ENCODE measurements at regions not wholly inside any gene's neighbourhood (a gene's known extent, or its start where the extent isn't known, plus 50 kb on each side); places are given as distances from the start of the nearest gene placed in this dataset.
"Not testable (repeated sequence)": the region's sequence is repeated elsewhere in the genome, so short reads cannot be mapped to it uniquely, and the experiment has no call there.

DNA sequence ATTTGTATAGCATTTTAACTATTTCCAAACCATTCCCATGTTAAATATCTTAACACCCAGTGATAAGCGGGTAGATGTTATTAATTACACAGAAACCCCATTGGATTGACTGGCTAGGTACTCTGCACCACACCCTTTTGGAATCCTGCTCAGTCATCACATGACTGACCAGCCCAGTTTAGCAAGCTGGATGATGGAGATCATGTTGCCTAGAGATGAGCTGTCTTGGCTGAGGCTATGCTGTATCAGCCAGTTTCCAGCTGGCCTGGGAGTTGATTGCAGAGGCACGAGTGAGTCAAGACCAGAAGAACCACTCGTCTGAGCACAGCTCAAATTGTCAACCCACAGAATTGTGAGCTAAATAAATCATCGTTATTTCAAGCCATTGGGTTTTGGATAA, 124.6 kb downstream of the ZNF621 start:
- no peak for DNase-seq

- DNase-seq, result no peak
Measured at GRCh38 chr3:40652072-40652471, 127.3 kb downstream of the ZNF621 start.

DNA sequence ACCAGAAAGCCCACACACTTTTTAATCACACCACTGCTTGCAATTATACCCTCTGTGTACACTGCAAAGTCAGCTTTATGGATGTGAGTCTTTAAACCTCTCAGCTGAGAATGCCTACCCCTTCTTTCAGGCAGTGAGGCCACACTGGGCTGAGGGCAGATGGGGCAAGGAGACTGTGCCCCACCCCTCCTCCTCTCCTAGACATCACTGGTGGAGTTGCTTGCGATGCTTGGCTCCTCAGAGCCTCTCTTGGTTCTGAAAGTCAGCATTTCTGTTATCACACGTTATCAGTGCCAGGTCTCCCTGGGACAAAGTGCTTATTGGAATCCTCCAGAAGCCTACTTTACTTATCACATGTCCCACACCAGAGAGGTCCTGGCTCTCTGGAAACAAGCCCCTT, 128.2 kb downstream of the ZNF621 start:
- DNase-seq, result no peak

- no peak for DNase-seq
Measured at GRCh38 chr3:40653878-40654277, 129.1 kb downstream of the ZNF621 start.

DNA sequence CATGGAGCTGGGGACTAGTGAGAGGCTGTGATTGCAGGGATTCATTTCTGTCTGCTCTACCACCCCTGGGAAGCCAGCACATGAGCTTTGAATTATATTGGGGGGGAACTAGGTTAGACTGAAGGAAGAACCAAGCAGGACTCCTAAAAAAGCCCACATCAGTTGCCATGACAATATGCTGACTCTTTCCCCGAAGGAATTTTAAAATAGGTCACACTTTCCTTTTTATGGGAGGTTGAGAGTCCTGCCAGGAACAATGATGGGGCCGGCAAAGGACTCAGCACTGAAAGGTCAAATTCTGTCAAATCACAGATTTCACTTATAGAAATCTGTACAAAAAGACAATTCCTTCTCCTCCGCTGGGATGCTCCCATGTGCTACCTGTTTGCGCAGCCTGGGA, 130.8 kb downstream of the ZNF621 start:
- DNase-seq, result no peak

GRCh38 chr3:40657623-40658022, 132.9 kb downstream of the ZNF621 start:
- DNase-seq, result no peak

GRCh38 chr3:40658305-40658704, 133.5 kb downstream of the ZNF621 start:
- DNase-seq, result no peak

- DNase-seq, result no peak
Measured at GRCh38 chr3:40660554-40660953, 135.8 kb downstream of the ZNF621 start.

- DNase-seq, result no peak
Measured at GRCh38 chr3:40661284-40661683, 136.5 kb downstream of the ZNF621 start.

DNA sequence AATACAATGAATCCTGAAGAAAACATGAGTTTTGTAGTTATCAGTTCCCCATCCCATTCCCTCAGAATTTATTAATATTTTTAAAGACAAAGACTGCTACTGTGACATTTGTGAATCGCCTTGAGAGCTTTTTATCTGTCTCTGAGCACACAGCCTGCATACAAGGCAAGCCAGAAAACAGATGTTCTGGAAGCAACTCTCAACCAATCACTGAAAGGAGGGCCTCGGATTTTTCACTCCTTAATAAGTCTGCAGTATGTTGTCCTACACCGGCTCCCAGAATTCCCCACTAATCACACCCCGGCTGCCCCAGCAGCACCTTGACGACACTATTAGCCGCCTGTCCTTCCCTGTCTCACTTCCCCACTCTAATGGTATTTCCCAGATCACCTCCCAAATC, 138.5 kb downstream of the ZNF621 start:
- no peak for DNase-seq

DNA sequence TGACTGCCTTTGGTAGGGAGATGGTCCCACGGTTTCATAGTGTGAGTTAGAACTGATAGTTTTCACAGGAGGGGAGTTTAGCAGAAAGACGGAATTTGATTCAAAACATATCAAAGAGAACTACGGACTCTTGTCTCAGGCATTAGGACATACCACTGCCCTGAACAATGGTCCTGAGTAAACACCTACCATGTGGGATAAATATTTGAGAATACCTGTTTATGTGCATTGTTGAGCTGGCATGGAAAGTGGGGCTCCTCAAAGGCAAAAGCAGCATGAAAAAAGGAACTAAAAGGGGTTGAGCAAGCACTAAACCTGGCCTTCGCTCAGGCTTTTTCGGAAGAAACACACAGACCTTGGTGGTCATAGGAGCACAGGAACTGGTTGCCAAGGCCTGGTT, 144.4 kb downstream of the ZNF621 start:
- DNase-seq, result no peak

- DNase-seq, result no peak
Measured at GRCh38 chr3:40672861-40673260, 148.1 kb downstream of the ZNF621 start.

DNA sequence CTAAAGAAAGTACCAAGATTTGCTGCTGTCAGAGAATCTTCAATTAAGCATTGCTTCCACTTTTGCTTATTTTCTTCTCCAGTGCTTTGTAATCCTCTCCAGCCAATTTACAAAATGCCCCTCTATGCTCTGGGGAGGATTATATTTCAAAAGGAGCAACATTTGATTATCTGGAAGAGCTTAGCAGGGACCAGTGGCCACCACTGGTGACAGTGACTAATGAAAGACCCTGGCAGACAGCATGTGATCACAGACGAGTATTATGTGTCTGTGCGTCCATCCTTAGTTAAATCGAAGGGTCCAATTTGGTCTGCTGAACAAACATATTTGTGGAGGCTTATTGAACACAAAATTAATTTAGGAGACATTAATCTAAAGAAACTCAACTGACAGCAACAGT, 152.6 kb downstream of the ZNF621 start:
- DNase-seq, result no peak

GRCh38 chr3:40677749-40678148, 153.0 kb downstream of the ZNF621 start:
- DNase-seq, result no peak

- DNase-seq, result no peak
Measured at GRCh38 chr3:40679290-40679689, 154.5 kb downstream of the ZNF621 start.

GRCh38 chr3:40680685-40681657, 156.2 kb downstream of the ZNF621 start:
- DNase-seq, result no peak

DNA sequence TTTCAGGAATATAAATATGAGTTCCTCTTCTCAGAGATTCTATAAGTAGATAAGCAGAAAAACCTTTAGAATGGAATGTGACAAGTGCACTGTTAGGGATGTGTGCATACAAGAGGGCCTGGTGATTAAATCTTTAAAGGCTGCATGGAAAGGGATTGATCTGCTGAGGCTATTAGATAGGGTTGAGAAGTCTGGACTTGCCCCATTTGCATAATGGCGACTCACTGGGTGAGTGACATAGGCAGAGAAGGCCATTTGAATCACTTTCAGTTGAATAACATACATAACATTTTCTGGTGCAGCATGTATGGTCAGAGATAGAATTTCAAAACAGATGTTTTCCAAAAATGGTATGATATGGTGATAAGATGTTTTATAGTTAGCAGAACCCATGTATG, 156.9 kb downstream of the ZNF621 start:
- DNase-seq, result no peak

- no peak for DNase-seq
Measured at GRCh38 chr3:40689837-40690236, 165.1 kb downstream of the ZNF621 start.

DNA sequence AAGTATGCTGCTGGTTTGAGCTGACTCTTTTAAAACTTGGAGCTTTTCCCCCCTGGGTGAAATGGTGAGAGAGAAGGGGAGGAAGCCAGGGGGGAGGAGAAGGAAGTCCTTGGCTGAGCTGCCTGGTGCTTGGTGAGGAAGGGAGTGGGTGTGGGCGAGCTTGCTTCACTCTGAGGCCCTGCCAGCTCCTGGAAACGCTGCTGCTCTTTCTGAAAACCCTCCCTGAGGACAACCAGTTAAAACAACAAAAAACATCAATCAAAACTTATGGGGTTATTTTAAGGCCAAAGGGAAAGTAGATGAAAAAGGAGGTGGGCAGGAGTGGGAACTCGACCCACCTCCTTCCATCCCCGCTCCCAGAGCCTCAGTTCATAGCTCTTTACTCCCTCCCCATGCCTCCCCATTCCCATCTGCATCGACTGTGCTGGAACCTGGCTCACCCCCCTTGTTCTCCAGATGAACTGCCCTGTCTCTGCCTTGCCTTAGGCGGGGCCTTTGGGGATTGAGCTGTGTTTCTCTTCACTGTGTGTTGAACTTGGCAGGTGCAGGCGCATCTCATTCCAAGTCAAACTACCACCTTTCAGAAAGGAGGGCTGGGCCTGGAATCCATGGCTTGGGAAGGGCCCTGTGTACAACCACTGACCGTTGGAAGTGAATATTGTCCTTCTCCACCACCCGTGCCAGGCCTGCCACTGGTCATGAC, 166.1 kb downstream of the ZNF621 start:
- no peak for DNase-seq

DNA sequence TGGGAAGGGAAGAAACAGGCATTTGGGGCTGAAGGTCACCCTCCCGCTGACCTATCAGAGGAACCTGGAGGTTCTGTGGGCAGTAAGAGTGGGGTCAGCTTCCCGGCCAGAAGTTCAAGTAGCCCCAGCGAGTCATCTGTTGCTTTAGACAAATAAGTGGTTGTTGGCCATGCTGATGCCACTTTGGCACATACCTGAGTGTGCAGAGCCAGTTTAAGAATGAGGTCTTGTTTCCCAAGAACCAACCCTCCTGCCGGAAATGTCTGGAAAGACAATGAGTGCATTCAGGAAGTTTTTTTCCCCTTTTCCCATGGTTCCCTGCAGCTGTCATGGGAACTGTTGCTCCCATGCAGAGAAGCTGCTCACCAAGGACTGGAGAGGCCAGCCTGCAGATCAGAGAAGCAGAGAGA, 166.7 kb downstream of the ZNF621 start:
- no peak for DNase-seq

- DNase-seq, result no peak
Measured at GRCh38 chr3:40695848-40696247, 171.1 kb downstream of the ZNF621 start.

GRCh38 chr3:40698611-40699010, 173.9 kb downstream of the ZNF621 start:
- not testable (repeated sequence) for DNase-seq

DNA sequence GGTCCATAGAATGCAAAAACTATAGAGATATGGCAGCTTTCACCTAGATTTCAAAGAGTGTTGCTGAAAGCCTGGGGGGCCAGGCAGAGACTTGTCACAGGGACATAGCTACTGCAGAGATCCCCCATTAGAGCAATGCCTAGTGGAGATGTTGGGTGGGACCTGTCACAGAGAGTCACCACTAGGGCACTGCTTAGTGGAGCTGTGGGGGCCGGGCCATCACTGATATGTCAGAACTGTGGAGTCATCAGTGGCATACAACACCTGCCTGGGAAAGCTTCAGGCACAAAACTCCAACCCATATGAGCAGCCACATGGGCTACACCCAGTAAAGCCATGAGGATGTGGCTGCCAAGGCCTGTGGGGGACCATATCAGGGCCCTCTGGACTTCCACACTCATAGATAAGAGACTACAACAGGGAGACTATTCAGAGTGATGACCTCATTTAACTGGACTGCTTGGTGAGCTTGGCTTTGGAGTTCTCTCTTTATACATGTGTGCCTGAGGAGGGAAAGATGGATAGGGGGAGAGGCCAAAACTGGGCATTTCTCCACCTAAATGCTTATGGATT, 176.3 kb downstream of the ZNF621 start:
- DNase-seq, result no peak

DNA sequence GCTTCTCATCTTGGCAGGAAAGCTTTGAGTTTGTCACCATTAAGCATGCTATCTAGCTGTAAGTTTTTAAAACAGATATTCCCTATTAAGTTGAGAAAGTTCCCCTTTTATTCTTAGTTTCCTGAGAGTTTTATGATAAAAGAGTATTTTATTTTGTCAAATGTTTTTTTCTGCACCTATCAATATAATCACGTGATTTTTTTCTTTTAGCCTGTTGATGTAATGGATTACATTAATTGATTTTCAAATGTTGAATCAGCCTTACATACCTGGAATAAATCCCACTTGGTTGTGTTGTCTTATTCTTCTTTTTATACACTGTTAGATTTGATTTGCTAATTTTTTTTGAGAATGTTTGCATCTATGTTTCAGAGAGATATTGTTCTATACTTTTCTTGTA, 179.5 kb downstream of the ZNF621 start:
- DNase-seq, result no peak

Measured in stimulated activated CD4-positive, alpha-beta T cell treated with anti-CD3 and anti-CD28 coated beads, Interleukin-2, amount 100 ng/mL, for 48 hours (primary cell).